GM19328 (cell line): ENCODE measurements at regions not wholly inside any gene's neighbourhood (a gene's known extent, or its start where the extent isn't known, plus 50 kb on each side); places are given as distances from the start of the nearest gene placed in this dataset.

ENCODE experiments used
- ATAC-seq: cut with Tn5 transposase; IDR thresholded peaks from one replicate; pipeline ENCODE4 v1.9.1; 2021; ENCODE audit warnings: mild to moderate bottlenecking, moderate library complexity; ENCODE audit not compliant: unreplicated experiment

DNA sequence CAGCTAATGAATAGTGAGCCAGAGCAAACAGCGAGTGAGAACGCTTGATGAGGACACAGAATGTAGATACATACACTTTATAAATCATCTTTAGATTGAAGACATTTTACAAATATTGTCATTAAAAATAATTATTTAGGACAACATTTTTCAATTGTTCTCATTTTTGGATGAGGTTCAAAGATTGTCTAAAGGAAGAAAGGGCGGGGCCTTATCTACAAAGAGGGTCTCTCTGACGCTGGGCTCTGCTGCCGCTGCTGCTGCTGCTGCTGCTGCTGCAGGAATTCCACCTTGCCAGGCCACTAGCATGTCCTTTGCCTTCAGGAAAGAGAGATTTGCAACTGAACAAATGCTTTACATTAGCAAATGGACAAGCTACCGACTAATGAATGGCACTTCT lies 220.7 kb upstream of the TMEM161B start:
- no peak for ATAC-seq

DNA sequence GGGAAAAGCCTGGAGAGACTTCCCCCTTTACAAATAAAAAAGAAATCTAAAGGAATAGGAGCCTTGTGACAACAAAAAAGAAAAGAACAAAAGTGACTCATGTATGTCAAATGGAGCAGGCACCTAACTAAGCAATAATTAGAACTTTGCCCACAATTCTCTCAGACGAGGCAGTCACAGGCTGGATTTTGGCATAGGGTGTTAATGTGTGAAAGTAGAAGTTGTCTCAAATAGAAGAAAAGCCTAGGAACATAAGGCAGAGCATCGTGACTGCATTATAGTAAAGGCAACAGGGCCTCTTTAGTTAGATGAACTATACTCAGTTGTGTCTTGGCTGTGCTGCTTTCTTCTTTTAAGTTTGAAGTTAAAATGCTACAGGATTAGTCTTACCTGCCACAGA lies 219.9 kb upstream of the TMEM161B start:
- ATAC-seq = no peak

DNA sequence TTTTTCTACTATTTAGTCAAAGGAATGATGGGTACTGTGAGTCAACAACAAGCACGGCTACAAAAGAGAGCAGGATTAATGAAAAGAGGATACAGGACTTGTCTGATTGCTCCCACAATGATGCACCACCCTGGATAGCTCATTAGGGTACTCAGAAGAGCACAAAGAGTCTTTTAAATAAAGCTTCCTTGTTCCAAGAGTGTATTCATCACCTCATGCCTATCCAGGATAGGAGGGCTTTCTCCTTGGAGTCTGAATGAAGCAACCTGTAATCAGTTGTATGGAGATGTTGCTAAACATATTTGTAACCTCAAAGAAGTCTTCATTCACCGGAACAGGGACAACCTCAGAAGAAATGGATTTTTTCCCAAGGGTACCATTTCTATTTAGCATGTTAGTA lies 219.5 kb upstream of the TMEM161B start:
- no peak for ATAC-seq

DNA sequence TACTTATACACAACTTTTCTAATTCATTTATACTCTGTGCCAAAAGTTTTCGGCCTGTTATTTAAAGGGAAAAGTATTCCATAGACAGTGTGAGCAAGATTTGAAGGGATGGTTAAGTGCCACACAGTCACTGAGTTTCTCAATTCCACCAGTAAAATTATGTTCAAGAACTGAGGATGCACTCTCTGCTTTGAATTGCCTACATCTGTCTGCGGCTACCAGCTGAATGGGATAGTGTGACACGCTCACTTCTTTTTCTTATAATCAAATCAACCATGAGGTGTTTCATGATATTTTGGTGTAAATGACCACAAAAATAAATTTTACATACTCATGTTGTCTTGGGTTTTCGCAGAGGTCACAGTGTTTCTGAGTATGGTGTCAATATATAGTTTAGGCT lies 218.4 kb upstream of the TMEM161B start:
- no peak for ATAC-seq

DNA sequence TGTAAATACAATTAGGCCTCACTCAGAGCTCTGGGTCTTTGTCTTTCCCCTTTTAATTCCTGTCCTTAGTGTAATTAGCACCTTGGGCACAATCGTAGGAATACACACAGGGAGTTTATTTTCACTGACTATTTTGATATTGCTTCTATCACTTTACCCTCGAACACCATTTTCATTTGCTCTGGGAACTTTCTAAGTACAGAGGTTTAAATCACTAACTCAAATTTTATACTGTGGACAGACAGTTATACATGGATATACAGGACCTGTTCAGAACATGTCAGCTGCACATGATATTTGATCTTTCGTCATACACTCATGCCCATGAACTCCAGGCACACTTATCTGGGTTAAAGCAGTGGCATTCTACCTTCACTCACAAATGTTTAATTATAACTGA lies 217.8 kb upstream of the TMEM161B start:
- ATAC-seq = no peak

DNA sequence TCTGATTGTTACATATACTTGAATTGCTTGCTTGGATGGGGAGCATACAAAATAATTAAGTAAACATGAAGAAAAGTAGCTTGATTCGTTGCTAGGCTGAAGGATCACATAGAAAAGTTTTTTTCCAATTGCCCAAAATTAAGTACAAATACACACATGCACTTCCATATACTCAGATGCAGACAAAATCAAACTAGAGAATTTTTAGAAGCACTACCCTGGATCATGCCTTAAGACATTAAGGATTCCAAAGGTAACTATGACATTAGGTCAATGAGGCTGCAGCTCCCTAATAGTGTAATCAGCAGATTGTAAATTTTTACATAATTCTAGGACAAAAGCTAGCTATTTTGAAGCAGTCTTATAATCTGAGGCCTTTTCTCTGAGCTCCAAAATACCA lies 216.9 kb upstream of the TMEM161B start:
- ATAC-seq = no peak

DNA sequence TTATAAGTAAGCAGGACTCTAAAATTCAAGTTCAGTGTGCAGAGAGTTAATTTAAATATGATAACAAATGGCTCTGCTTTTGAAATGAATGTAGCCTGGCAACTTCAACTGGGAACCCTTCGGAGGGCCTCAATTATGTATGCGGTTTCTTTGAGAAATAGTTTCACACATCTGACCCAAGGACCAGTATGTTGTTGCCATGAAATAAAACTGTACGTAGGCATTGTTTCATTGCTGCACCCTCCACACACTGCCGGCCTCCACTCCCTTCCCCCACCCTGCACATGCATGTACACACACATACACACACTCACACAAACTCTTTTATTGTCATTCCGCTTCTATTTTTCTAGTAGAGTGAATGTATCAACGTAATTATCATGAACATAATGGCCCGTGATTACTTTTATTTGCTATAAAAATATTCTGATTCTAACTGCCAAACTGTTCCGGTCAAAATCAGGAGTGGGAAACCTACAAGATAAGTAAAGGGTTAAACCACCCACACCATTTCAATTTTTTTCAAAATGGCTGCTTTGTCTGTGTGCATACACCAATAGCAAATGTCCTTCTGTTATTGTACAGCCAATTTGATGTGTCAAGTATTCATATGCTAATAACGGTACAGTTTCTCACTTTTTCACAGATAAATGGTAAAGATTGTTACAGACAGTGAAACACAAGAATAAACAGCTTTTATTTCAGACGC lies 215.5 kb upstream of the TMEM161B start:
- no peak for ATAC-seq

DNA sequence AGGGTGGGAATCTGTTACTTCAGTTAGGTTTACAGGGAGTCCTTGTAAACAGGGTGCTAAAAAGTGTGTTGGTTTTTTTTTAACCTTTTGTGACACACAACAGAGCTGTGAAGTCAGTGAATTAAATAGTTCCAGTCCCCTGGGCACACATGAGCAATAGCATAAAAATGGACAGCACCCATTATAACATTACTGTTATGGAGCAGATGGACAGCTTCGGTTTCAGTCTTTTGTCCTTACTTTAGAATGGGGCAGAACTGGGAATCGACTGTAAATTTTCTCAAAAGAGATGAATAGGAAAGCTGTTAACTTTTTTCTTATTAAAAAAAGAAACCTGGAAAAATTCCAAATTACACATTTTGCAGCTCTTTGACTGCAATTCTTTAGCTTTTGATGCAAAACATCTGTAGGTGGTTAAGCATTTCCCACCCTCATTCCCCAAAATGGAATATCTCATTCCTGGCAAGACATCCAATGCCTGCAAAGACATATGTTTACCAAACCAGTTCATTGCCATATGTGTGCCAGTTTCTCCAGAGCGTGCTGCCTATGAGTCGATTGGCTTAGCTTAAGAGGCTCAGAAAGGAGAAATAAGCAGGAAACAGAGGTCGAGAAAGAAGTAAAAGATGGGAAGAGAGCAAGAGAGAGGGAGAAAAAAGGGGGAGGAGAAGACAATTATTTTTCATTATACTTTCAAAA lies 212.3 kb upstream of the TMEM161B start:
- no peak for ATAC-seq

DNA sequence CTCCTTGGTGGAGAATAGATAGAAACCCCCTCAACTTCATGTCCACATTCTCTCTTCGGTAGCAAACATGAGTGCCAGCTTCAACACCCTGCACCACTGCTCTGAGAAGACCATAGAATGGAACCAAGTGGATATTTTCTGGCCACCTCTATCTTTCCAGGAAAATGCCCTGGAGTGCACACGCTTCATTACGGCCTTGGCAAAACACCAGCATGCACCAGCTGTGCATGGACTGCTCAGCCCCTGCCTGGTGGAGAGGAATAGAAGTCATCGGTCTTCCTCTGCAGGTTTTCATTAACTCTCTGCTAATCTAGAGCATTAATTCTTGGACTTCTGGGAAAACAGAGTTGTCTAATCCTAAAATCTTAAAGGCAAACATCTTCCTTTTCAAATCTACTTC lies 211.6 kb upstream of the TMEM161B start:
- no peak for ATAC-seq

DNA sequence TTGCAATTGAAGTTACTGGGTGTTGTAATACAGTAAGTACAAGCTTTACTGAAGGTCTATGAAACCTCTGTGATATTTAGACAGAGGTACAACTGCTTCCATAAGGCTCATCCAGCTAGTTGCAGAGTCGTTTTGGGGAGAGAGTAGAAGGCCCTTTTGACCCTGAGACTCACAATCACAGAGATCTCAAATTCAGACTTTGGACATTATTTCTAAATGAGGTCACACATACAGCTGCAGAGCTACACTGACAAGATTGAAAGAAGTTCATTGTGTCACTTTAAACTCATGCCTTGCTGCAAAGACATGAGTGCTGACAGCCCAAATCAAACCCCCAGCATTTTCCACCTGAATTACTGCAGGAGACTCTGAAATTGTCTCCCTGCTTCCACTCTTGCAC lies 205.9 kb upstream of the TMEM161B start:
- no peak for ATAC-seq

DNA sequence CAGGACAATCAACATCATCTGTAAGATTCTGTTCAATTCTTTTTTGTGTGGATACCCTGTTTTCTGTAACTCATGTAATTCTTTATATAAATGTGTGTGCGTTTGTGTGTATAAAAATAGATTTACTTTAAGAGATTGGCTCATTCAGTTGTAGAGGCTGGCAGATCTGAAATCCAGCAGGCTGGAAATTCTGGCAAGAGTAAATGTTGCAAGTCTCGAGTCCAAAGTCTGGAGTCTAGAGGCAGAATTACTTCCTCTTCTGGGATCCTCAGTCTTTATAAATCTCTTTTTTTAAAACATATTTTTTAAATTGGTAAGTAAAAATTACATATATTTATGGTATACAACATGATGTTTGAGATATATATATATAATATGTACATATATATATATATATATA lies 202.1 kb upstream of the TMEM161B start:
- ATAC-seq = no peak

DNA sequence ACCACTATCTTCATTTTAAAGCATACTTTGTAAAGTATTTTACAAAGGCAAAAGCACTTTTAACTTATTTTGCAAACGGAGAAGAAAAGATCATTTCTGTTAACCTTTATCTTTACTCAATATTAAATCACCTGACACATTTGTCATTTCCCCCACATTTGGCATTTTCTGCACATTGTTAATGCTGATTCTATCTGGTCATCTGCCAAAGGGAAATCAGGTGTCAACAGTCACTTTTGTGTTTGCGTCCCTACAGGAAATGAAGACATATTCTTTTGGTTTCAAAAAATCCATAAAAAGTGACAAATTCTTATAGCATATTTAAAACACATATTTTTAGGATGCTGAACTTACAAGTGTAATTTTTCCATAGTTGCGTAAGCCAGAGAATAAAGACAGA lies 191.3 kb upstream of the TMEM161B start:
- ATAC-seq = no peak

DNA sequence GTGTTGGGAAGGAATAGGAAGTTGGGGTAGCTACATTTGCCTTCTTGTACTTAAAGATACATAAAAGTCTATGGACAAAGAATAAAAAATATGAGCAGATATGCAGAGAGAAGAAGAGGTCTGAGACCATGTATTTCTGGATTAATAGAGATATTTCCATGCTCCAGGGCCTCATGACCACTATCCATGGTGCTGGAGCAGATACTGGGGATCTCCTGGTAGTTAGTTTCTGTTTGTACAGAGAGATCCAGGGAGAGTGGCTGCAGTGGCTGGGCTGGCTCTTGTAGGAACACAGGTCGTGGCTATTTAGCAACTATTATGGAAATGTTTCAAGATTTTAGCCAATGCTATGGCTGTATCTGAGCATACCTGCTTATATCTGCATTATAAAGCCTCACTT lies 184.2 kb upstream of the TMEM161B start:
- ATAC-seq = no peak

DNA sequence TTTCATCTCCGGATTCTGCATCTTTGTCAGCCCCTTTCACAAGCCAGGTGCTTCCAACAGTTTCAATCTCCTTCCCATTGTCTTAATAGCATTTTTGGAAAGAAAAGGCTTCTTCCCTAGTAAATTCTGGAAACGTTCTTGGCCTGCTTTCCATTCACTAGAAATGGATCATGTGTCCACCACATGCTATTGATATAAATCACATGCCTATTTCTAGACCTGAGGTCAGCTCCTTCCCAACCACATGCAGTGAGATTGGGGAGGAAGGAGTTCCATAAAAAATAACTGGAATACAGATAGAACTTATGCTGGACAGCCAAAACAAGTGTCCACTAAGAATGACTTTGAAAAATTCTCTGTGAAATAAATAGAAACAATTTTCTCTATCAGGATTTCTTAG lies 181.6 kb upstream of the TMEM161B start:
- no peak for ATAC-seq

DNA sequence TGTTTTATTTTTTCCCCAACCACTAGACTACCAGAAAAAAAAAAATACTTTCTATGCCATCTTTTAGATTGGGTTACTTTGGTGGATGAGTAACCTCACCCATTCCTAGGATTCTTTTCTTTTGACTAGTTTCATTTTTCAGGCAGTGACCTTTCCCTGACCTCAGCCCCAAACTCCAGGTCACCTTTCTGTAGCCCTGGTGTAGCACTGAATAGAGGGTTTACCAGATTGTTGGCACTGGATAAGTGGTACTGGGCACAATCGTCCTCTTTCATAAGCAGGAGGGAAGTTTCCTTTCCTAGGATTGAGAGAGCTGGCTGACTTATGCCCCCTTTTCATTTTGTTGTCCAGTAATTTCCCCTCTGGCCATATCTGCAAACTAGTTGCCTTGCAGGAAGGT lies 169.4 kb upstream of the TMEM161B start:
- ATAC-seq = no peak

DNA sequence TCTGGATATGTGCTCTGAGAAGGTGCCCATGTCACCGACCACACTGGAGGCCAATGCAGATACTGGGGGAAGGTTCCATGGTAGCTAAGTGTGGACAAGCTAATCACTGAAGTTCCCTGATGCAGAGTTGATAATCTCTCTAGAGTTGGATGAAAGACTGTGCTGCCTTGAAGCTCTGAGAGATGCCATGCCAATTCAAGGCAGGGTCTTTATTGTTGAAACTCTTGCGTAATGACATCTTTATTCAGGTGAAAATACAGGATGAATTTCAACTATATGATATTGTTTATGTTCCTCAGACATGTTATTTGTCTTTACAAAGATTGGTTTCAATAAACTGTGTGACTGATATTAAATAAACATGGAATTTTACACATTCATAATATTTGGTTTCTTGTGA lies 167.6 kb upstream of the TMEM161B start:
- no peak for ATAC-seq

DNA sequence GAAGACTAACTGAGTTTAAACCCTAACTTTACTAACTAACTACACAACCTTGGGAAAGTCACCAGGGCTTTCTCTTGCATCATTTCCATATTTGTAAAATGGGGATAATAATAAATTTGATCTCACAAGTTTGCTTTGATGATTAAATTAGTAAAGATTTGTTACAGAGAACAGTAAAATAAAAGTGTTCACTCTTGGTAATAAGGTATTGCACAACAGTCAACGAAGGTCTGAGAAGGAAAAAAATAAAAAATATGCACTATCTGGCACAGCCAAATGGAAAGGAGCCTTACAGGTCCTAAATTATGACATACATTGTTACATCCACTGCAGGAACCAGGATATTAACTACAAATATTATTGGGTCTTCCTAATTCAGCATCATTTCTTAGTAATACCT lies 160.0 kb upstream of the TMEM161B start:
- ATAC-seq = no peak

DNA sequence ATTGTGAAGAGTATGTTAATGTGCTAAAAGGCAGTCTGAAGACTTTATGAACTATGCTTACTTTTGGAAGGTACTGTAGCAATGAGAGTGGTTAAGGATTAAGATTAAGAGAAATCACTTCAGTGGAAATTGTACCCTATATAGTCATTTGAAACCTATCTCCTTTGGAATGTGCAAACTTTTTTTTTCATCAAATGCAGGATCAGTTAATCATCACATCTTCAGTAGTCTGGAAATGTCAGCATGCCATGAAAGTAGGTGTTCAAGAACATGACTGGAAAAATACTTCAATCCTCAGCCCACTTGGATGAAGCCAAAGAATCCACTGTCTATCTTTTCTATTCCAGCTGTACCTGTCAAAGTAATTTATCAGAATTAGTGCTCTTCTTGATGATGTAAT lies 157.8 kb upstream of the TMEM161B start:
- ATAC-seq = no peak

DNA sequence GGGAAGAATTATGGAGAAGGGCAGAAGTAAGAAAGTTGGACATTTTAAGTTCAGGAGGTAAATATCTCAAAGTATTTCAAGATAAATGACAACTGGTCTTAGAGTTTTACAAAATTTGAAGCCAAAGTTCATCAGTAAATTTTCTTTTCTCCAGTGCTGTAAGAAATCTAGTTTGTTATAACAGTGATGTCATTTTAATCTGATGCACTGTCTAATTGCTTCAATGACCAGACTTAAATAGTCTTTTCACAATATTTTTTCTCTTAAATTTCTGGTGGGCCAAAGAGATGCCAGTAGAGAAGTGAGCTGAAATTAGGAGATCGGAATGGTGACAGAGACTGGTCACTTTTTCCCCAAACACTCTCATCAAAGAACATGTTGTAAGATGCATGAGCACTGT lies 156.5 kb upstream of the TMEM161B start:
- ATAC-seq = no peak

DNA sequence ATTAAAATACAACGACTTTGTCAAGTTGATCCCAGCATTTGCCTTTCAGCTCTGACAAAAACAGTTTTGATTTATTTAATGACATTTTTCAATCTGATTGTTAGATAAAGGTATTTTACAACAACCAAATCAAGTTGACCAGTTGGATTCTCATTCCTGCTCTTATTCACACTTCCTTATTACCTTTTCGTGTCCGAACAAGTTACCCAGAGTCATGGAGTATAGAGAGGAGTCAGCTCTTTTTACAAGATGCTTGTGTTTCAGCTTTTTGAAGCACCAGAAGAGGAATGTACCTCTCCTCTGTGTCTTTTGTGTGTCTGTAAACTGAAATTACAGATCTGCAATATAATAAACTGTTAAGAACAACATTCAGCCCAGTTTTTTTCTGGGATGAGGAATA lies 151.3 kb upstream of the TMEM161B start:
- no peak for ATAC-seq

DNA sequence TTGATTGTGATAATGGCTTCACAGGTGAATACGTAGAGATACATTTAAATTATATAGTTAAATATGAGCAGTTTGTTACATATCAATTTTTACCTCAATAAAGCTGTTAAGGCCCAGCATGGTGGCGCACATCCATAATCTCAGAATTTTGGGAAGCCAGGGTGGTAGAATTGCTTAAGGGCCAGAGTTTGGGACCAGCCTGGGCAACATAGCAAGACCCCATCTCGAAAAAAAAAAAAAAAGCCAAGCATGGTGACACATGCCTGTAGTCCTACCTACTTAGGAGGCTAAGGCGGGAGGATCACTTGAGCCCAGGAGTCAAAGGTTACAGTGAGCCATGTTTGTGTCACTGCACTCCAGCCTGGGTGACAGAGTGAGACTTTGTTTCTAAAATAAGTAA lies 138.7 kb upstream of the TMEM161B start:
- ATAC-seq = no peak

DNA sequence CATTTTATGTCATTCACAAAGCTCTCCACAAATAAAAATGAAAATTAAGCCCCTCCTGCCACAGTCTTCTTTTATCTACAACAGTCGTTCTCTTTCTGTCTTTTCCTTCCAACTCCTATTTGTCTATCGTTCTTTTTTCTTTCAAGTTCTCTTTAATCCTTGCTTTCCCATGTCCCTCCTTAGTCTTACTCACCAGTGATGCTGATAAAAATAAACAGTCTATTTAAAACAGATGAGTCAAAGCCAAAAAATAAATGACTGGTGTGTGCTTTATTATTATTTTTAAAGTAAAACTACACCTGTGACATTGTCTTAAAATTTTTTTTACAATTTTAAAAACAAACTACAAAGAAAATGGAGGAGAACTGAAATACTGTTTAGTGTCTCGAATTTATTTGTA lies 137.1 kb upstream of the TMEM161B start:
- no peak for ATAC-seq

DNA sequence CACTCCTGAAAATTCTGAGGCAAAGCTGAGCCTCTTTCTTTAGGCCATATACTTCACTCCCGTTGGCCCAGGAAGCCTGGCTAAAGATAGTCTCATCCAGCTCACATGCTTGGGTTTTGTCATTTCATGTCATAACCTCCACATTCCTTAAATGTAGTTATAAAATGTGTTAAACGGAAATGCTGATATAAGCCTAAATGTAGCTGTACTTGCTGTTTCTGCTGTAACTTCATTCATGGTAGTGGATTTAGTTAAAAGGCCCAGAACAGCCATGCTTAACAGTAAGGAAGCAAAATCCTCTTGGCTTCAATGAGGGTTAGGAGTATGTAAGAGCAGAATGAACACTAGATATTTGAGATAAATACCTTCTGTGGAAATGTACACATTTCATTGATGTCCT lies 135.8 kb upstream of the TMEM161B start:
- no peak for ATAC-seq
